ENCODE measurements at regions not wholly inside any gene's neighbourhood (a gene's known extent, or its start where the extent isn't known, plus 50 kb on each side); places are given as distances from the start of the nearest gene placed in this dataset.
"Not testable (repeated sequence)": the region's sequence is repeated elsewhere in the genome, so short reads cannot be mapped to it uniquely, and the experiment has no call there.

DNA sequence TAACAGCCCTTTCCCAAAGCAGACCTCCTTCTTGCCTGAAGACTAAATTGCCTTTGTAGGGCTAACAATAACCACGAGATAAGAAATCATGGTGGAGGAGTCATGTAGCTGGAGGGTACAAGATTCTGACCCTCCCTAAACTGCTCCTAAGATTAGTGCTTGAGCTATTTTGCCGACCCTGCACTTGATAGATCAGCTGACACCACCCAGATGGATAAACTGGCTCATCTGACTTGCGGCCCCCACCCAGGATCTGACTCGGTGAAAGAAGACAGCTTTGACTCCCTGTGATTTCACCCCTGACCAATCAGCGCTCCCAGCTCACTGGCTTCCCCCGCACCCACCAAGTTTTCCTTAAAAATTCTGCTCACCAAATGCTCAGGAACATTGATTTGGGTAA, 57.6 kb upstream of the UNC93A start:
- no peaks in the 10 kb centered on the region for H3K36me3 Mint-ChIP-seq
- no peak overlapping the region for H2AFZ ChIP-seq (ENCODE audit: insufficient read depth, low read depth, low read length, poor library complexity, severe bottlenecking)
- H3K4me2 ChIP-seq (replicated peaks; ENCODE audit: extremely low read depth, low read length, poor library complexity, severe bottlenecking), result no peak overlapping the region
- no peak overlapping the region for H3K9ac ChIP-seq (ENCODE audit: insufficient read depth, low read length, poor library complexity, severe bottlenecking)
- peaks cover 20 to 33% (median 30%) of the 10 kb centered on the region in 3 donors for H3K27me3 Mint-ChIP-seq (ENCODE audit: low read depth in 3 of 3)
- H3K4me1 Mint-ChIP-seq, result no peaks in the 10 kb centered on the region
- 84% methylated on average over 4 of the region's 6 CpGs for WGBS (ENCODE audit: insufficient coverage)
- H3K36me3 ChIP-seq (replicated peaks in 1 of 2; ENCODE audit: control insufficient read depth in 1 of 2, insufficient read depth in 2 of 2, low read length in 2 of 2), result no peaks in the 10 kb centered on the region
- no peak for DNase-seq
- no peaks in the 10 kb centered on the region for H3K4me1 ChIP-seq (ENCODE audit: control insufficient read depth in 1 of 2, insufficient read depth in 2 of 2, low read length in 2 of 2)
- no peak overlapping the region for H3K27ac Mint-ChIP-seq
- H3K9me3 ChIP-seq (replicated peaks in 1 of 2; ENCODE audit: control insufficient read depth in 1 of 2, insufficient read depth in 1 of 2, low read length in 2 of 2), result no peaks in the 10 kb centered on the region
- H3K4me3 ChIP-seq (replicated peaks in 1 of 3; ENCODE audit: low read depth in 2 of 3, low read length in 3 of 3), result no peak overlapping the region
- intact Hi-C loops (cut with micrococcal nuclease), result no loop called here
- H3K9me3 Mint-ChIP-seq, result peaks cover 0 to 3% (median 0%) of the 10 kb centered on the region in 7 donors
- H4K20me1 ChIP-seq (ENCODE audit: insufficient read depth, low read length), result no peaks in the 10 kb centered on the region
- TF ChIP-seq, protein P1, sequence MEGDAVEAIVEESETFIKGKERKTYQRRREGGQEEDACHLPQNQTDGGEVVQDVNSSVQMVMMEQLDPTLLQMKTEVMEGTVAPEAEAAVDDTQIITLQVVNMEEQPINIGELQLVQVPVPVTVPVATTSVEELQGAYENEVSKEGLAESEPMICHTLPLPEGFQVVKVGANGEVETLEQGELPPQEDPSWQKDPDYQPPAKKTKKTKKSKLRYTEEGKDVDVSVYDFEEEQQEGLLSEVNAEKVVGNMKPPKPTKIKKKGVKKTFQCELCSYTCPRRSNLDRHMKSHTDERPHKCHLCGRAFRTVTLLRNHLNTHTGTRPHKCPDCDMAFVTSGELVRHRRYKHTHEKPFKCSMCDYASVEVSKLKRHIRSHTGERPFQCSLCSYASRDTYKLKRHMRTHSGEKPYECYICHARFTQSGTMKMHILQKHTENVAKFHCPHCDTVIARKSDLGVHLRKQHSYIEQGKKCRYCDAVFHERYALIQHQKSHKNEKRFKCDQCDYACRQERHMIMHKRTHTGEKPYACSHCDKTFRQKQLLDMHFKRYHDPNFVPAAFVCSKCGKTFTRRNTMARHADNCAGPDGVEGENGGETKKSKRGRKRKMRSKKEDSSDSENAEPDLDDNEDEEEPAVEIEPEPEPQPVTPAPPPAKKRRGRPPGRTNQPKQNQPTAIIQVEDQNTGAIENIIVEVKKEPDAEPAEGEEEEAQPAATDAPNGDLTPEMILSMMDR (IDR thresholded peaks at IDR 0.05), result no peak
- no peaks in the 10 kb centered on the region for H3K79me2 ChIP-seq (ENCODE audit: insufficient read depth, low read length)
- H3K27ac ChIP-seq (ENCODE audit: low read depth in 1 of 2, low read length in 2 of 2), result no peak overlapping the region
- H3K27me3 ChIP-seq (ENCODE audit: control insufficient read depth in 2 of 2, insufficient read depth in 2 of 2, low read length in 2 of 2), result peaks cover 18 to 23% of the 10 kb centered on the region in 2 donors
- H3K4me3 Mint-ChIP-seq, result no peak overlapping the region

DNA sequence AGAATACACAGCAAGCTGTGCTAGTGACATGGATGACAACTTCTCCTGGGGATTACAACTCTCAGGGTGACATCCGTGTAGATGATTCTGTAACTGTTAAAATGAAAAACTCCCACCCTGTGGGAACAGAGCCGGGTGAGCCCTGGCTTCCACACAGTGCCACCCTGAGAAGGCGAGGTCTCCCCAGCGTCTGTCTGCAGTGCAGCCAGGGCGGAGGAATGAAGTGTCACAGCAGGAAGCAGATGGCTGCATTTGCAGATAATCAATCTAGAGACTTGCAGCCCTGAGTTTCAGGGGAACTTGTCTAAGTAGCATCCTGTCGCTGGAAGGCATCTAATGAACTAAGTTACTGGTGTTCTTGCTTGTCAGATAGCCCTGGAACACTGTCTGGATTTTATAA, 56.5 kb upstream of the UNC93A start:
- H3K27me3 ChIP-seq (ENCODE audit: control insufficient read depth in 2 of 2, insufficient read depth in 2 of 2, low read length in 2 of 2), result peaks cover 7 to 14% of the 10 kb centered on the region in 2 donors
- H3K4me1 ChIP-seq (ENCODE audit: control insufficient read depth in 1 of 2, insufficient read depth in 2 of 2, low read length in 2 of 2); H3K9me3 Mint-ChIP-seq; H2AFZ ChIP-seq (ENCODE audit: insufficient read depth, low read depth, low read length, poor library complexity, severe bottlenecking); H3K4me2 ChIP-seq (replicated peaks; ENCODE audit: extremely low read depth, low read length, poor library complexity, severe bottlenecking); H3K4me1 Mint-ChIP-seq; DNase-seq; H3K4me3 ChIP-seq (replicated peaks in 1 of 3; ENCODE audit: low read depth in 2 of 3, low read length in 3 of 3); intact Hi-C loops (cut with micrococcal nuclease); H3K79me2 ChIP-seq (ENCODE audit: insufficient read depth, low read length); H4K20me1 ChIP-seq (ENCODE audit: insufficient read depth, low read length); H3K9ac ChIP-seq (ENCODE audit: insufficient read depth, low read length, poor library complexity, severe bottlenecking); H3K36me3 ChIP-seq (replicated peaks in 1 of 2; ENCODE audit: control insufficient read depth in 1 of 2, insufficient read depth in 2 of 2, low read length in 2 of 2); H3K27ac Mint-ChIP-seq; H3K27ac ChIP-seq (ENCODE audit: low read depth in 1 of 2, low read length in 2 of 2); H3K36me3 Mint-ChIP-seq; H3K9me3 ChIP-seq (replicated peaks in 1 of 2; ENCODE audit: control insufficient read depth in 1 of 2, insufficient read depth in 1 of 2, low read length in 2 of 2); H3K4me3 Mint-ChIP-seq: not testable (repeated sequence)
- 14% methylated on average over 1 of the region's 6 CpGs for WGBS (ENCODE audit: insufficient coverage)
- peaks cover 14 to 26% (median 24%) of the 10 kb centered on the region in 3 donors for H3K27me3 Mint-ChIP-seq (ENCODE audit: low read depth in 3 of 3)
